ENCODE measurements at regions not wholly inside any gene's neighbourhood (a gene's known extent, or its start where the extent isn't known, plus 50 kb on each side); places are given as distances from the start of the nearest gene placed in this dataset.

GRCh38 chr1:65067491-65068201 lies 80.4 kb upstream of the AK4 start:
- Histone ChIP-seq H4K8ac (ENCODE audit: extremely low read depth, insufficient read depth, low read length) (peak overlapping the region; percentile 97), H3K9me3 (ENCODE audit: insufficient read depth in 2 of 2, low read depth in 1 of 2, low read length in 1 of 2) (no peaks in the 10 kb centered on the region), H2BK5ac (ENCODE audit: low read depth, low read length) (peak overlapping the region; percentile 94), H3K23me2 (ENCODE audit: low read depth, low read length) (peaks cover 11% of the 10 kb centered on the region), H4K20me1 (replicated peaks in 1 of 2; ENCODE audit: control insufficient read depth in 1 of 2, insufficient read depth in 2 of 2, low read length in 2 of 2) (peaks cover 3 to 4% of the 10 kb centered on the region in 2 experiments), H2BK12ac (ENCODE audit: low read depth, low read length) (peak overlapping the region; percentile 75; the same call in 1 of the 2 replicates), H3K79me1 (ENCODE audit: low read depth, low read length) (no peaks in the 10 kb centered on the region), H3K36me3 (ENCODE audit: control insufficient read depth in 2 of 4, insufficient read depth in 4 of 4, low read length in 3 of 4) (no peaks in the 10 kb centered on the region), H4K91ac (replicated peaks; ENCODE audit: insufficient read length, low read length) (peak overlapping the region; percentile 84), H3K4ac (replicated peaks; ENCODE audit: insufficient read length, low read depth, low read length) (peak overlapping the region; percentile 87), H3K4me2 (ENCODE audit: insufficient read depth in 1 of 2, low read depth in 2 of 2, low read length in 2 of 2) (peak overlapping the region; percentile 87 to 92), H3K9ac (replicated peaks in 1 of 4; ENCODE audit: extremely low read depth in 1 of 4, low read depth in 3 of 4, low read length in 3 of 4) (peak overlapping the region; percentile 92 to 99 (median 95)), H3K56ac (replicated peaks; ENCODE audit: insufficient read length, low read depth, low read length) (peak overlapping the region; percentile 43), H3K4me3 (ENCODE audit: extremely low read depth in 1 of 4, insufficient read depth in 2 of 4, low read depth in 3 of 4, low read length in 4 of 4) (peak overlapping the region; percentile 76 to 96 (median 86)), H4K5ac (ENCODE audit: insufficient read length, low read depth, low read length) (peak overlapping the region; percentile 89), H3K27ac (ENCODE audit: low read depth, low read length) (peak overlapping the region; percentile 97), H3K4me1 (replicated peaks in 1 of 4; ENCODE audit: control insufficient read depth in 3 of 4, insufficient read depth in 4 of 4, low read length in 3 of 4) (peaks cover 0 to 10% (median 4%) of the 10 kb centered on the region in 4 experiments; a peak in 3 of 7 replicates), H2AK5ac (ENCODE audit: low read depth, low read length) (no peak overlapping the region), H2AFZ (ENCODE audit: low read length) (0 out of 2 replicates have a peak overlapping the region, but pooled peaks have one; percentile 6), H2BK20ac (ENCODE audit: low read length) (no peak overlapping the region; the same call in 1 of the 2 replicates), H3K27me3 (replicated peaks in 1 of 4; ENCODE audit: control insufficient read depth in 3 of 4, extremely low read depth in 1 of 4, insufficient read depth in 3 of 4, low read length in 3 of 4) (no peaks in the 10 kb centered on the region; a peak in 1 of 7 replicates), H3K14ac (ENCODE audit: insufficient read length) (peak overlapping the region; percentile 6), H3K18ac (ENCODE audit: extremely low read depth, low read length) (peak overlapping the region; percentile 48), H3K79me2 (ENCODE audit: control insufficient read depth in 1 of 2, insufficient read depth in 2 of 2, low read length in 2 of 2) (peaks cover 4 to 33% of the 10 kb centered on the region in 2 experiments; a peak in 3 of 4 replicates), H3K23ac (ENCODE audit: insufficient read length) (no peak overlapping the region), H2BK15ac (ENCODE audit: low read length) (peak overlapping the region; percentile 36; the same call in 1 of the 2 replicates), H2BK120ac (replicated peaks; ENCODE audit: low read depth, low read length) (peak overlapping the region; percentile 79)
- POLR2A ChIA-PET (ENCODE audit: partially characterized antibody) = interaction anchor here (0.6 to 1.8 kb wide), 4 partner anchors 9 to 771 kb away, joined by 3 to 7 read pairs (median 4); partner anchors contain the start of gene AK4
- CTCF ChIA-PET (ENCODE audit: partially characterized antibody) = interaction anchor here (0.9 kb wide), 1 partner anchor 61 kb away, joined by 3 read pairs; no protein-coding TSS in a partner anchor
- DNase-seq (ENCODE audit: low read depth in 1 of 2, low spot score in 2 of 2) = peak in 1 of 2 experiments; percentile 78
- FAIRE-seq = no peak
- 1% methylated on average over 33 of the region's 61 CpGs; no CpG with 5 or more reads in 1 of the 2 experiments for WGBS, 2 experiments (ENCODE audit: extremely low coverage in 1 of 2, insufficient coverage in 1 of 2, insufficient read length in 1 of 2, insufficient replicate concordance in 2 of 2, low coverage in 1 of 2, low lambda C conversion rate in 2 of 2, missing lambda C conversion rate in 1 of 2)
- TF ChIP-seq CHD1 (IDR thresholded peaks at IDR 0.05; ENCODE audit: low read depth, low read length) = no peak; the same call in 1 of the 2 replicates
- peak; percentile 46; the same call in 1 of the 2 replicates for TF ChIP-seq EGR1 (IDR thresholded peaks at IDR 0.05; ENCODE audit: borderline replicate concordance, low read depth, low read length)

Data from H1 (cell line).